Endothelial cell of umbilical vein (primary cell): ENCODE measurements at regions not wholly inside any gene's neighbourhood (a gene's known extent, or its start where the extent isn't known, plus 50 kb on each side); places are given as distances from the start of the nearest gene placed in this dataset.

Source experiments
- BruUV-seq: library from RNA; stranded (reverse); fragments of 400-500 nt; replicated peaks from 2 replicates; lab custom pipeline; 2021; lab: Mats Ljungman, UMichigan
- CTCF ChIA-PET: fragments of 300-600, 350-600 bp; sonication (Branson Sonifier 250); formaldehyde crosslinking; loops from one replicate; lab custom pipeline; 2021; ENCODE audit warnings: antibody characterized with exemption, inconsistent platforms; lab: Charles Lee
- POLR2A ChIA-PET: fragments of 300-600, 350-600 bp; sonication (Branson Sonifier 250); formaldehyde crosslinking; loops from one replicate; lab custom pipeline; 2021; ENCODE audit warnings: antibody characterized with exemption, inconsistent platforms; lab: Charles Lee
- DNase-seq: peaks from one replicate; pipeline ENCODE4 v3.0.0-alpha.2; 2011; ENCODE audit warnings: low read depth, low spot score
- FAIRE-seq: peaks from 2 replicates; lab custom pipeline; 2011; peaks lifted over from hg19 to GRCh38; lab: Jason Lieb, UNC
- H2AFZ ChIP-seq: 2 replicates; pipeline ENCODE4 v1.6.0; 2012; ENCODE audit warnings: low read depth, low read length, control low read depth, inconsistent platforms
- H3K27ac ChIP-seq: 2 replicates; pipeline ENCODE4 v1.5.1; 2011; ENCODE audit warnings: low read depth, mild to moderate bottlenecking, control low read depth, low read length, moderate library complexity; ENCODE audit not compliant: insufficient read depth
- H3K27me3 ChIP-seq, 2 experiments: 2 replicates each; pipeline versions ENCODE4 v1.6.0 to v1.6.1; 2011; ENCODE audit warnings: low read length in 2 of 2, mixed read lengths in 1 of 2; ENCODE audit not compliant: control insufficient read depth in 2 of 2, insufficient read depth in 2 of 2
- H3K36me3 ChIP-seq, 2 experiments: 2 replicates in 1 of 2; 3 replicates in 1 of 2; pipeline ENCODE4 v1.5.1; 2011; ENCODE audit warnings: low read length in 2 of 2, mild to moderate bottlenecking in 1 of 2, moderate library complexity in 1 of 2; ENCODE audit not compliant: control insufficient read depth in 2 of 2, insufficient read depth in 2 of 2; ENCODE audit errors: extremely low read depth in 1 of 2
- H3K4me1 ChIP-seq: 3 replicates; pipeline ENCODE4 v1.5.1; 2011; ENCODE audit warnings: mild to moderate bottlenecking, low read length; ENCODE audit not compliant: control insufficient read depth, insufficient read depth; ENCODE audit errors: extremely low read depth
- H3K4me2 ChIP-seq: 2 replicates; pipeline ENCODE4 v1.6.1; 2011; ENCODE audit warnings: low read length, control low read depth, mixed read lengths; ENCODE audit not compliant: insufficient read depth
- H3K4me3 ChIP-seq, 3 experiments: fragments of 200-600 bp in 1 of 3; sonication (generic), shearing (Covaris generic) in 1 of 3; replicated peaks in 1 of 3; 2 replicates each; pipeline ENCODE4 v1.5.1; 2011 to 2016; ENCODE audit warnings: control low read depth in 3 of 3, low read length in 3 of 3, mild to moderate bottlenecking in 2 of 3, inconsistent platforms in 1 of 3, low read depth in 1 of 3, moderate library complexity in 1 of 3; ENCODE audit not compliant: insufficient read depth in 1 of 3
- H3K79me2 ChIP-seq: 2 replicates; pipeline ENCODE4 v1.6.0; 2012; ENCODE audit warnings: low read length, inconsistent platforms; ENCODE audit not compliant: control insufficient read depth, insufficient read depth
- H3K9ac ChIP-seq: replicated peaks from 2 replicates; pipeline ENCODE3; 2011; ENCODE audit warnings: low read length, control low read depth; ENCODE audit not compliant: insufficient read depth; ENCODE audit errors: extremely low read depth
- H3K9me1 ChIP-seq: replicated peaks from 3 replicates; pipeline ENCODE4 v1.6.0; 2011; ENCODE audit warnings: mild to moderate bottlenecking, low read length; ENCODE audit not compliant: control insufficient read depth, insufficient read depth; ENCODE audit errors: extremely low read depth
- H3K9me3 ChIP-seq: replicated peaks from 2 replicates; pipeline ENCODE4 v1.5.1; 2012; ENCODE audit warnings: low read length, inconsistent platforms; ENCODE audit not compliant: control insufficient read depth, insufficient read depth
- H4K20me1 ChIP-seq: replicated peaks from 2 replicates; pipeline ENCODE3; 2011; ENCODE audit warnings: mild to moderate bottlenecking, low read length; ENCODE audit not compliant: control insufficient read depth, insufficient read depth; ENCODE audit errors: extremely low read depth
- CTCF ChIP-seq, 2 donors: IDR thresholded peaks; 1 replicate in 1 of 2; 2 replicates in 1 of 2; pipeline ENCODE4 v1.5.1; 2011; ENCODE audit warnings: low read length in 2 of 2, mild to moderate bottlenecking in 2 of 2, moderate library complexity in 2 of 2, control low read depth in 1 of 2, inconsistent platforms in 1 of 2, low read depth in 1 of 2; ENCODE audit not compliant: insufficient read depth in 1 of 2; ENCODE audit errors: extremely low read depth in 1 of 2
- EZH2 ChIP-seq: IDR thresholded peaks from 2 replicates; pipeline ENCODE4 v1.6.1; 2012; ENCODE audit warnings: borderline replicate concordance, low read depth, mild to moderate bottlenecking, moderate library complexity, low read length, inconsistent platforms; ENCODE audit not compliant: severe bottlenecking
- FOS ChIP-seq: IDR thresholded peaks from 2 replicates; pipeline ENCODE4 v1.6.1; 2011; ENCODE audit warnings: mild to moderate bottlenecking, low read length, moderate library complexity, borderline replicate concordance; ENCODE audit not compliant: insufficient read depth
- GATA2 ChIP-seq: IDR thresholded peaks from 2 replicates; pipeline ENCODE4 v1.7.0; 2011; ENCODE audit warnings: low read depth, mild to moderate bottlenecking, moderate library complexity, mixed read lengths, low read length; ENCODE audit not compliant: insufficient read length, insufficient read depth
- JUN ChIP-seq: IDR thresholded peaks from 2 replicates; pipeline ENCODE4 v1.6.1; 2011; ENCODE audit warnings: borderline replicate concordance, low read depth; ENCODE audit not compliant: insufficient read length, insufficient read depth
- MAX ChIP-seq: IDR thresholded peaks from 2 replicates; pipeline ENCODE4 v1.6.1; 2011; ENCODE audit not compliant: insufficient read depth, insufficient read length
- MYC ChIP-seq: IDR thresholded peaks from one replicate; pipeline ENCODE4 v1.6.1; 2011; ENCODE audit warnings: mild to moderate bottlenecking, low read depth, low read length
- POLR2A ChIP-seq: IDR thresholded peaks from 2 replicates; pipeline ENCODE4 v1.6.1; 2012; ENCODE audit warnings: low read depth, mild to moderate bottlenecking, control low read depth, low read length
- POLR2AphosphoS5 ChIP-seq: IDR thresholded peaks from 2 replicates; pipeline ENCODE4 v1.6.1; 2012; ENCODE audit warnings: low read depth, mild to moderate bottlenecking, control low read depth, low read length, moderate library complexity; ENCODE audit not compliant: insufficient read depth
- dilution Hi-C: fragments of 300-500 bp; cut with MboI; formaldehyde crosslinking; loops from one replicate; pipeline ENCODE4 v1.15.0; 2019; ENCODE audit warnings: low sequenced_read_pairs; ENCODE audit not compliant: extremely low pct_ligation_motif_present
- intact Hi-C: fragments of 100-400 bp; cut with micrococcal nuclease; formaldehyde crosslinking; loops from one replicate; pipeline ENCODE4 v1.10.0; 2022

DNA sequence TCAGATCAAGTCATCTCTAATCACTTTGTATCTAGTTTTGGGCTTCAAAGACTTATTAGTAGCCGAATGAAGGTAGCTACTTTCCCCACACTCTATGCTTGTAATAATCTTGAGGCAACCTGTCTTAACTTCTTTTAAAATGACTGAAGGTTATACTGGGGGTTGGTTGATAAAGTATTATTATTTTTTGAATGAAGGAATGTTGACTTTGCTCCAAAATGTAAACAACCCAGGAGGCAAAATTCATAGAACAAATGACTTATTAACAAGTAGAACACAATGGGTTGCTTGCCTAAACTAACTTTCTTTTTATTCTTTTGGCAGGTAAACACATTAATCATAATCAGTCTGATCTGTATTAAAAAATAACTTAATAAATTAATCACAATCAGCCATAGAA is 440.0 kb downstream of the USP25 start:
- H3K4me2 ChIP-seq = no peak overlapping the region
- CTCF ChIA-PET = interaction anchor here (2.5 kb wide), 1 partner anchor 24 kb away, joined by 8 read pairs; no protein-coding TSS in a partner anchor

DNA sequence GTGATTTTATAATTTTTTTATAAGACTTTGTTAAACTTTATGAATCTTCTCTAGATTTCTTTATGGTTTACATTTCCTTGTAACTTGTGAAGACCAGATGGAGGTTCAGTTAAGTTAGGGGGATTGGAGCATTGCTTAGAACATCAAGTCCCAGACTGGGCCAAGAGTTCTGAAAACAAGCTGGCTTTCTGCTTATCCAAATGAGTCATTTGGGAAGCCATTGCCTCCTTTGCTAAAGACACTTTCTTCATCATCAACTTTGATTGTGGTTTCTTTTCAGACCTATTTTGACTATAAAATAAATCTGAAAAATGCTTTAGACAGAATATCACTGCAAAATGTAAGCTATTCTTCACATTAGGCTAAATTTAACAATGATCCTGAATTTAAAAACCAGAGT is 446.8 kb downstream of the USP25 start:
- H3K79me2 ChIP-seq = no peaks in the 10 kb centered on the region
- no TSS peak for BruUV-seq
- CTCF ChIA-PET = interaction anchor here (1.7 to 1.8 kb wide), 2 partner anchors 12 to 20 kb away, joined by 3 to 4 read pairs; no protein-coding TSS in a partner anchor
- H2AFZ ChIP-seq = no peak overlapping the region
- H4K20me1 ChIP-seq = no peaks in the 10 kb centered on the region
- peaks cover 21% of the 10 kb centered on the region for H3K4me1 ChIP-seq
- no peaks in the 10 kb centered on the region for H3K9me1 ChIP-seq
- H3K9ac ChIP-seq = no peak overlapping the region
- H3K9me3 ChIP-seq = no peaks in the 10 kb centered on the region
- H3K4me3 ChIP-seq = no peak overlapping the region
- H3K27ac ChIP-seq = no peak overlapping the region
- no peak overlapping the region for H3K4me2 ChIP-seq
- POLR2A ChIA-PET = no interaction called here
- TF ChIP-seq POLR2A = no peak
- TF ChIP-seq CTCF (IDR thresholded peaks at IDR 0.05; ENCODE audit: extremely low read depth in 1 of 2, insufficient read depth in 1 of 2, low read depth in 1 of 2, low read length in 2 of 2) = no peak
- TF ChIP-seq MAX = no peak
- no peak for TF ChIP-seq POLR2AphosphoS5
- no peak for TF ChIP-seq GATA2
- no peak for TF ChIP-seq FOS
- no peak for TF ChIP-seq MYC
- no peak for TF ChIP-seq JUN
- TF ChIP-seq EZH2 = no peak
- dilution Hi-C loops = no loop called here
- FAIRE-seq (no peak), DNase-seq (no peak)
- no peaks in the 10 kb centered on the region for H3K36me3 ChIP-seq
- intact Hi-C loops = no loop called here
- no peaks in the 10 kb centered on the region for H3K27me3 ChIP-seq

More for the DNA sequence above, 440.0 kb downstream of the USP25 start:
- Histone ChIP-seq H3K4me1 (no peaks in the 10 kb centered on the region), H3K27ac (no peak overlapping the region), H3K9me1 (no peaks in the 10 kb centered on the region), H3K9me3 (no peaks in the 10 kb centered on the region), H2AFZ (peak overlapping the region; percentile 37), H3K79me2 (no peaks in the 10 kb centered on the region), H3K9ac (no peak overlapping the region), H3K36me3 (no peaks in the 10 kb centered on the region), H4K20me1 (no peaks in the 10 kb centered on the region), H3K27me3 (no peaks in the 10 kb centered on the region), H3K4me3 (no peak overlapping the region)
- dilution Hi-C loops = no loop called here
- intact Hi-C loops = no loop called here
- DNase-seq (no peak), FAIRE-seq (no peak)
- TF ChIP-seq JUN = no peak
- no peak for TF ChIP-seq EZH2
- no peak for TF ChIP-seq POLR2AphosphoS5
- no peak for TF ChIP-seq FOS
- TF ChIP-seq GATA2 = no peak
- POLR2A ChIA-PET = no interaction called here
- no TSS peak for BruUV-seq
